GM21423 (cell line): ENCODE measurements at regions not wholly inside any gene's neighbourhood (a gene's known extent, or its start where the extent isn't known, plus 50 kb on each side); places are given as distances from the start of the nearest gene placed in this dataset.

Experiments
- ATAC-seq: cut with Tn5 transposase; IDR thresholded peaks from one replicate; pipeline ENCODE4 v1.9.1; 2021; ENCODE audit warnings: mild to moderate bottlenecking, moderate library complexity; ENCODE audit not compliant: unreplicated experiment

DNA sequence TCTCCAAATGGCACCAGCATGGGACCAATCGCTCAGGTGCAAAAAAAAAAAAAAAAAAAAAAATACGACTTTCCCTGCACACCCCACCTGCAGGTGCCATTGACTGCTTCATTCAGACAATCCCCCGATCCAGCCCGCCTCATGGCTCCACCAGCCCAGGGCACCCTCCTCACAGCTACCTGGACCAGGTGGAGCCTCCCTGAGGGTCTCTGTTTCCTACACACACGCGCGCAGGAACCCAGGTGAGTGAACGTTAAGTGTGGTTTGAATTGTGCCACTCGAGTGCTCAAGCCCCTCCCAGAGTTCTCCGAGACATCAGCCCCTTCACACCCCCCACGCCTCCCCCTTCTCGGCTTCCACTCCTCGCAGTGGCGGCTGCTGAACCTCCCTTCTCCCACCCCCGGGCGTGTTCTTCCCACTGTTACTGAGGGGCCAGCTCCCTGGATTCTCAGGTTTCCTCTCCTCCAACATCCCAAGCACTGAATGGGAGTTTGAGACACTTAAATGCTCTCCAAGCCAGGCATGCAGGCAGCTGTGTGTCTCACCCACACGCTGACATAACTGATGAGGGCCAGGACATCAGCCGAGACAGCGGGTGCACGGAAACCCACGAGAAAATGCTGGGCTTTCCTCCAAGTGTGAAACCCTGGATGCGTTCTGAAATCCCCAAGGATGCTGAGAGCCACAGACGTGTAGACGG is 88.8 kb upstream of the SNTG2 start:
- ATAC-seq: no peak

DNA sequence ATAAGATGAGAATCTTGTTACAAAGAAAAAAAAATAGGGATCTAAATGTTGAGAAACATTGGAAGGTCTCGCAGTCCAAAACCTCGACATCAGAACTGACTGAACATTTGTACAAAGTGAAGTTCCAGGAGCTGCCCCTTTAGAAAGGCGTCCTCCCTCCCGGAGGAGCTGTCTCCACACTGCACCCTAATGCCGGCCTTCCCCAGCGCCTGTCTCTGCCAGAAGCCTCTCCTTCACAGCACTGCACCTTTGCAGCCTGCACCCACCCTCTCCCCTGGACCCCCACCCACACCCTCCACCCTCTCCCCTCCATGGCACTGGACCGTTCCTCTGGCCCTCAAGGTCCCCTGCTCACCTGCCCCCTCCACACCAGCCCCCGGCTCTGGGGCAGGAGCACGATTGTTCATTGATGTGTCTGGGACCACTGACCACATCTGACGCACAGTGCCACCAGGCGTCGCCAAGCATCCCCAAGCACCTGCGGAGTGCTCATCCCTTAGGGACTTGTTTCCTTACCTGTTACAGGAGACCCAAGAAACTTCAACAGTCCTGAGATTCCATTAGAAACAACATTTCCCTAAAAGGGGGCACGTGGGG is 90.3 kb upstream of the SNTG2 start:
- ATAC-seq: no peak

DNA sequence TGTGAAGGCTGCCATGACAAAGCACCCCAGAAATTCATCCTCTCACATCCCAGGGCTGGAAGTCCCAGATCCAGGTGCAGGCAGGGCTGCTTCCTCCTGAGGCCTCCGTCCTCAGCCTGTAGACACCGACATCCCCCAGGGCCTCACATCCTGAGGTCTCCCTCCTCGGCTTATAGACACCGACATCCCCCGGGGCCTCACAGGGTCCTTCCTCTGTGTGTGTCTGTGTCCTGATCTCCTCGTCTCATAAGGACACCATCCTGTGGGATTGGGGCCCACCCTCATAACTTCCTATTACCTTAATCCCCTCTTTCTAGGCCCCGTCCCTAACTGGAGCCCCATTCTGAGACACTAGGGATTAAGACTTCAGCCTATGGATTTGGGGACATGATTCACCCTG is 92.0 kb upstream of the SNTG2 start:
- no peak for ATAC-seq

DNA sequence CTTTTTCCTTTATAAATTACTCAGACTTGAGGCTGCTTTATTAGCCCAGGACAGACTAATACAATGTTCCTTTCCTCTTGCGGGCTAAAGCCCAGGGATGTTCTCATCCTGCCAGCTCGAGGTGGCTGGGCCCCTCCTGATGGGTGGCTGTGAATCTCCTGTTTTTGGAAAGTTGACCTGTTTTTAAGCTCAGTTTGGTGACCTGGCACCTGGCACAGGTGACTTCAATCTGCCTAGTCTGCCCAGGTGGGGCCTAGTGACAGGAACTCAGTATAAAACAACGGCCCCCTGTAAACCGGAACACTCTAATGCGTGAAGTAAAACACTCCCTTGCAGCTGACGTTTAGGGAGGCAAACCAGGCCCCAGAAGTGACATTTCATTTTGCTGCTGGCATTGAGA is 92.7 kb upstream of the SNTG2 start:
- ATAC-seq: no peak

DNA sequence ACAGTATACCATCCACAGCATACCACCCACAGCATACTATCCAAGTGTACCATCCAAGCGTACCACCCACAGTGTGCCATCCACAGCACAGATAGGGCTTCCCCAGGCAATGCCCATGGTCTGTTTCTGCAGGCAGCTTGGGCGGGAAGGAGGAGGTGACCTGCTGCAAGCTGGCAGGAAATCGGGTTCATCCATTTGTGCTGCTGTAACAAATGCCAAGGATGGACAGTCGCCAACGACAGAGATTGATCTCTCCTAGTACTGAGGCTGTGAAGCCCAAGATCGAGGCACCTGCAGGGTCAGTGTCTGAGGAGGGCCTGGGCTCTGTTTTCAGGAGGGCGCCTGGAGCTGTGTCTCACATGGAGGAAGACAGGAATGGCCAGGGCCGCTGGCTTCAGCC is 93.6 kb upstream of the SNTG2 start:
- no peak for ATAC-seq

DNA sequence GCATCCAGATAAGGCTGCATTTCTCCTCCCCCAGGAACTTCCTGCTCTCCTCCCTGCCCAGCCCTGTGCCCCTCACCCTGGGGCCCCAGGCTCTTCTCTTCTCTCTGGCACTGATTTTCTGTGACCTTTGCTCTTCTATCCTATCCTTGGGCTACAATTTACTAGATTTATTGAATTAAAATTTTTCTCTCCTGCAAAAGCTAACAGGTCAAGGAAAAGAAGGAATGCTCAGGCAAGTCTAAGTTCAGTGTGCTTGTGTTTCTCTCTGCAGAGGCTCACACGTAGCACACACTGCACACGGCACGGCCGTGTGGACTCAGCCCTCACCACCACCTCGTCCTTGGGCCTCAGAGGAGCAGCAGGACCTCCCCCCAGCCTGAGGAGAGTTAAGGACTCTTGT is 94.2 kb upstream of the SNTG2 start:
- no peak for ATAC-seq

DNA sequence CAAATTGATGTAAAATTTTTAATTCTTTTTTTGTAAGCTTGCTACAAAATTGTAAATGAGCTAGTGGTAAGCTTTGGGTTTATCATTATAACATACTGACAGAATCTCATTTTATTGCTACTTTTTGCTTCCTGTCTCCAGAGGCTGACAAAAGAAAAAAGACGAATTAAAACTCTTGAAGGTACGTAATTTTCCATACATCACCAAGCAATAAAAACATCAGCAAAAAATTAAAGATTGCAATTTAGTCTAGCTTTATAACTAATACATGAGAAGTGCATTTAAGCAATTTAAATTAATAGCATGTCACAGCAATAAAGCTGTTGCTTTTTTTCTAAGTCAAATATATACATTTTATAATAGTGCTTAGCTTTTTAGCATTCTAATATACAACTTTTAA is 94.6 kb upstream of the SNTG2 start:
- no peak for ATAC-seq

DNA sequence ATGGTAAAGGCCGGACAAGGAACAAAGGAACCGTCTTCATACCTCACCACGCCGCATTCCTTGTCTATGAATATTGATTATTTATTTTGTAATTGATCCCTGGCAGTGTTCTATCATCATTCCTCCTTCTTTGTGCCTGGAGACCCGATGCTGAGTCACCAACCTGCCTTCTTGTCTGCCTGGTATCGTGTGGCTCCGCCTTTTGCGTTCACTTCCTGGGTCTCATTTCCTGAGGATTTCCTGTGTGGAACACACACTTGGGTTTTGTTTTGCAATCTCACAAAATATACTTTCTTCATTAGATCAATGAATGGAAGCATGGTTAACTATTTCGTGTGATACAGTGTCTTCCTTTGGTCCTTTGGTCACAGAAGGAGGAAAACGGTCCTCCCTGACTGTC is 95.5 kb upstream of the SNTG2 start:
- no peak for ATAC-seq

DNA sequence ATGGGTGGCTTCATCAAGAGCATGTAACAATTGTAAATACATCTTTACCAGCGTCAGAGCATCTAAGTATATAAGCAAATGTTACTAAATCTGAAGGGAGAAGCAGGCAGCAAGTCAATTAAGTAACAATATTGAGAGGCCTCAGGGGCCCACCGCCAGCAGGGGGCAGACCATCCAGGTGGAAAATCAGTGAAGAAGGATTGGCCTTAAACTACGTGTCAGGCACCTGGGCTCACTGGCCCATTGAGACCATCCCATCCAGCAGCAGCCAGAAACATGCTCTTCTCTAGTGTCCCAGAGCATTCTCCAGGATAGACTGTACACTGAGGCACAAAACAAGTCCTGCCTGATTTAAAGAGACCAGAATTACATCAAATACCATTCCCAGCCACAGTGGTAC is 96.2 kb upstream of the SNTG2 start:
- ATAC-seq: no peak

DNA sequence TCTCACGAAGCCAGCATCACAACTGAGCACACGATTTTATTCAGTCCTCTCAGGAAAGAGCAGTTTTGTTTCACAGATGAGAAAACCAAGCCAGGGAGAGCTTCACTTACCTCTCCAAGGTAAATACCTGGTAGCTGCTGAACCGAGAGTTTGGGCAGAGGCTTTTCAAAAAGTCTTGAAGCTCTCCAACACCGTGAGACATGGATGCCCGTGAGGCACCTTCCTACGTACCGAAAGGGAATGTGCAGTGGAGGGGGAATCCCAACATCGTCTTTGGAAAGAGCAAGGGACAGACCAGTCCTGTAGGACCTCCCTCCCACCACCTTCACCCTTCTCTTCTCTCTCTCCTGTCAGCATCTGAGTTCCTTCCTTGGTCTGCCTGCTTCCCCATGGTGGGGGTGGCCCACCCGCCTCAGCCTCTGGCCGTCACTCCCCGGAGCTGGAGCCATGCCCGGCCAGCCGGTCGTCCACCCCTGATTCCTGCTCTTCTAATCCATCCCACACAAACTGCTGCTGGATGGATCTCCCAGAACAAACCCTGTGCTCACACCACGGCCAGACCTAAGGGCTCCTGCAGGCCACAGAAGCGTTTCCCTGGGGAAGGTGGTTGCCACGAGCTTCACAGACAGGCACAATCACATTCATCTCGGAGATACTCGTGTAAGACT is 97.3 kb upstream of the SNTG2 start:
- ATAC-seq: no peak

DNA sequence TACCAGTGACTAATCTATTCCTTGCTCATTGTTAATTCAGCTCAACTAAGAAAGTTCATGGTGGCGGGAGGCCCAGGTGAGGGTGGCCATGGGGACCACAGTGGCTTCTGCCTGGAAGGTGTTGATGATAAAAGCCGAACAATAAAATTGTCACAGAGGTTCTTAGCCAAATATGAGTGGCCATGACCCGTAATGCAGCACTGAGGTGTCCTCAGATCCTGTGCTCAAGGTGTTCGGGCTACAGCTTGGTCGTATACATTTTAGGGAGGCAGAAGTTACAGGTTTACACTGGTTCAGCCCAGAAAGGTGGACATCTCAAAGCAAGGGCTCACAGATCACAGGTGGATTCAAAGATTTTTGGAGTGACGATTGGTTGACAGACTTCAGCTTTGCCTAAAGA is 98.5 kb upstream of the SNTG2 start:
- no peak for ATAC-seq

DNA sequence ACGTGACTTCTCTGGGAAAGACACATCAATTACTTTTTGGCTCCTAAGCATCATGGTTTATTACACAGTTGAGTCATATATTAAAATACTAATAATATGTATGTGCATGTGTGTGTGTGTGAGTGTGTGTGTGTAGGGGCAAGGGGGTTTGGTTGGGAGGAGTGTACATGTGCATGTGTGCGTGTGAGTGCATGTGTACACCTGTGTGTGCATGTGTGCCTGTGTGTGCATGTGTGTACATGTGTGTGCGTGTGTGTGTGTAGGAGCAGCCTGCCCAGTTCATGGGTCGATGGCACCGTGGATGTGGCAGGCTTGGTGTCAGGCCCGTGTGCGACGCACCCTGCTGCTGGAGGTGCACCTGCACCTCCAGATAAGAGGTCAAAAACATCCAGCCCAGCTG is 99.0 kb upstream of the SNTG2 start:
- no peak for ATAC-seq

DNA sequence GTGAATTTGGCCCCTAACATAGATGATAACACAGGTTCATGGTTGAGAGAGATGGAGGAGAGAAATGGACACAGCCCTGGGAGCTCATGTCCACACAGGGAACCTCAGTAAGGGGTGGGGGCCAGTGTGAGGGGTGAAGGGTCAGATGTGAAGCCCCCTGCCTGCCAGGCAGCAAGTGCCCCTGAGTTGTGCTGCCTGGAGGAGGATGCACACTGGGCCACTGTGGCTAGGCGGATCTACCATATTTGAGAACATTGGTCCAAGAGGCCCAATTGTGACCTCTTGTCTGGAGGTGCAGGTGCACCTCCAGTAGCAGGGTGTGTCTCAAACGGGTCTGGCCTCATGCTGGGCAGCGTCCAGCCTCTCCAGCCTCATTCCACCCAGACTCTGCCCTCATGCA is 99.6 kb upstream of the SNTG2 start:
- ATAC-seq: no peak

DNA sequence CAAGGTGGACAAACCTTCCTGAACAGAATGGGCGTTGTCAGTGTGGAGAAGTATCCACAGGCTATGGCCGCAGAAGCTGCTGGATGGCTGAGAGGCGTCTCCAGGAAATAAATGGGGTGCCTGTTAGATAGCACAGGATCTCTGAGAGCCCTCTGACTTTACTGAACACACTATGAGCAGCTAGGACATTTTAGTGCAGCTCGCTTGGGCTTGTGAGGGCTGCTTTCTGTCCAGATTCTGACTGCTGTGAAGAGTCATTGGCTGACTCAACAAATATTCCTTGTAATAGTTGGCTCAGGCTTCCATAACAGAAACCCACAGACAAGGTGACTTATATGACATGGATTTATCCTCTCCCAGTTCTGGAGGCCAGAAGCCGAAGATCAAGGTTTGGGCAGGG is 100.2 kb upstream of the SNTG2 start:
- ATAC-seq: no peak

DNA sequence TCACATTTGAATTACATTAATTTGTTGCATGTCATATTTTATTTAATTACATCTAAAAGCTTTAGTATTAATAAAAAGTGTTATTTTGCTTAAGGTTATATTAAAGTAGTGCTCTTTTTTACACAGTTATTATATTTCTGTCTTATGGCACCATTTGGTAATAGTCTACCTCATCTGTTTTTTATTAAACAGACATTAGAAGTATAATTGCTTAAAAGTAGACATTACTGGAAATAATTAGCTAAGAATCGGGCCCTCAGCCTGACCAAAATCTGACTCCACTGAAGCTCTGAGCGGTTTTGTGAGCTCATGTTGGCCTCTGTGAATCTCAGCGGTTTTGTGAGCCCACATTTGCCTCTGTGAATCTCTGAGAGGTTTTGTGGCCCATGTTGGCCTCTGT is 102.5 kb upstream of the SNTG2 start:
- ATAC-seq: no peak

DNA sequence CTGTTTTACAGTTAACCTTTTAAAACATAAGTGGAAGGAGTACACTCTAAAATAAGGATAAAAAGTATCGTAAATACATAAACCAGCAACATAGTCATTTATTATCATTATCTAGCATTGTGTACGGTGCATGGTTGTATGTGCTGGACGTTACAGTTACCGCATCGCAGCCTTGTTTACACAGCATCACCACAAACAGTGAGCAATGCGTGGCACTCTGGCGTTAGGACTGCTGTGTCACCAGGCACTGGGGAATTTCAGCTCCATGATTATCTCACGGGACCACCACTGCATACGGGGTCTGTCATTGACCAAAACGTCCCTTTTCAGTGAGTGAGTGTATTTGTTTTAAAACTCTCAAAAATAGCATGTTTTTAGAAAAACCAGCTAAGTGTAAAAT is 103.0 kb upstream of the SNTG2 start:
- ATAC-seq: no peak

DNA sequence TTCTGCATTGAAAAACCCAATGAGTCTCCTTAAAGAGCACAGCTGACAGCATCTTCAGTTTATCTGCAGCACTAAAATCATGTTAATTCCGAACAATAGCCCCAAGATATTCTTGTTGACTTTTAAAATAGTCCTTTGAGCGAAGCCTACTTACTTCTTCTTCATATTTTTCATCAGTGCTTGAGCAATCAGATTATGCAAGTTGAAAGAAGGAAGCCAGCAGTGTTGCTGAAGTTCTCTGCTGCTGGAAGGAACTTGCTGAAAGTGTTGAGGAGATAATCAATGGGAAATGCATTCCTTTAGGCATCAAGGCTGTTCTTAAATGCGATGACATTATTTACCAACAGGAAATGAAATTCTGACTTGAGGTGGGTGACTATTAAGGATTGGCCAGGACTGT is 105.9 kb upstream of the SNTG2 start:
- no peak for ATAC-seq

DNA sequence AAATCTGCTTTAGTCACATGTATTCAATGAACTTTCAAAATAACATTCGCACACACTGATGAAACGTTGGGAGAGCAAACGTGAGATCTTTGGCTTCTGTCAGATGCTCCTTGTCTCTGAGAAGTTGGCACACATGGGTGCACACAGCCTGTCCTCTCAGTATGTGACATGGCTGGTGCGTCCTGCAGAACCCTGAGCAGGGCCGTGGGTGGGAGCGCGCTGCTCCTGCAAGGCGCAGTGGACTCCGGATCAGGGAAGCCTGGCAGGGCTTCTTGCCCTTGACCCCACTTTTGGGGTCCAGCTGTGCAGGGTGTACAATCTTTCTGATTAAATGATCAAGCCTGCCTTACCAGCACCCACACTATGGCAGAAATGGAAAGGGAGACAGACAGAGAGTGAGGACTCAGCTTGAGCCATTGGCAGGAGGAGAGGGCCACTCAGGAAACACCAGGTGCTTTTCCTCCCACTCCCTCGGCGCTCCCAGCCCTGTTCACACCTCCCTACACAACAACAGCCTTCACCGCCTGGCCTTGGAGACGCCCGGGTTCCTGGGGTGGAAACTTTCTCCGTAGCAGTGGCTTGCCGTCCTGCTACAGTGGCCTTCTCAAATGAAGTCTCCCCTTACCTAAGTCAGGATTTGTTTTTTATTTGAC is 108.4 kb upstream of the SNTG2 start:
- ATAC-seq: no peak

DNA sequence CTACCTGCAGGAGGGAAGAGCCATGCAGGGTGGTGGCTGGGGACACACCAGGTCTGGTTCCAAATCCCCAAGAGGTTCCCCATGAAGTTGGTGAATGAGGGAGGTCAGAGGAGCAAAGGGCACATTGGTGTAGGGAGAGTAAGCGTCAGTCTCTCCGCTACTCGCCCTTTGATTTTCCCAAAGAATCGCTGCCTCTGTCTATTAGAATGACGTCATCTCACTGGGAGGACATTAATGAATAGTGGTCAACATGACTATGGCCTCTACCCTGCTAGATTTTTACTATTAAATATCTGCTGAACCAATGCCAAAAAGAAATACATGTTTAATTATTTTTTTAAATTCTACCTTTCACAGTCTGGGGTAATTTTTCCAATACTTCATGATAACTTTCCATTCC is 109.6 kb upstream of the SNTG2 start:
- ATAC-seq: no peak

DNA sequence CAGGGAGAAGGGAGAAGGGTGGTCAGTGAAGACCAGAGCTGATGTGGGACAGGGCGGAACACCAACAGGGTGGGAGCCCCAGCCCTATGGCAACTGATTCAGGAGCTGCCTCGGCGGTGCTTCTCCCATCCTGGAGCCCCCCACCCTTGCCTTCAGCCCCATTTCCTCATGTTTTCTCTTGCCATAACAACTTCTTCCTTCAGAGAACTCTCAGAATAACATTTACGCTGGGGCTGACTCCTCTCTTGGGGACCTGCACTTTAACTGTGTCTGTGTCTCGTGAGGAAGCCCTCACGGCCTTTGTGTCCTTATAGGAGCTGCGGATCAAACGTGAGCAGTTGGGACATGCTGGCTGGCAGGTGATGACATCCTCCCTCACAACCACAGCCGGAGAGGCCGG is 116.4 kb upstream of the SNTG2 start:
- no peak for ATAC-seq

DNA sequence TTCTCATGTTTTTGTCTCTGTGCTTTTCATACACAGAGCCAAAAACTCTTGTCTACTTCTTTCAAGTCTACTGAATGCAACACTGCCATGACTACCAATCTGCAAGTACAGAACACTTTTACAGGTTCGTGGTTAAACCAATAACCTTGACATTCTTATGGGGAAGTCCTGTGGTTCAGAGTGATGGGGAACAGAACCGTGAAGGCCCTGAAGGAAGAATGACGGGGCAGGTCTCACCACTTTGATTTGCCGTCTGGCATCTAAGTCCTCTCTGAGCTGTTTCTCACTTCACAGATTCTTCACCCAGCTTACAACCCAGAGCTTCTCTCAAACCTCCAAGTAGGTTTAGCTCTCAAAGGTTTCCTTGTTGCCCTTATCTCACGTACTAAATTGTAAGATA is 117.5 kb upstream of the SNTG2 start:
- no peak for ATAC-seq

DNA sequence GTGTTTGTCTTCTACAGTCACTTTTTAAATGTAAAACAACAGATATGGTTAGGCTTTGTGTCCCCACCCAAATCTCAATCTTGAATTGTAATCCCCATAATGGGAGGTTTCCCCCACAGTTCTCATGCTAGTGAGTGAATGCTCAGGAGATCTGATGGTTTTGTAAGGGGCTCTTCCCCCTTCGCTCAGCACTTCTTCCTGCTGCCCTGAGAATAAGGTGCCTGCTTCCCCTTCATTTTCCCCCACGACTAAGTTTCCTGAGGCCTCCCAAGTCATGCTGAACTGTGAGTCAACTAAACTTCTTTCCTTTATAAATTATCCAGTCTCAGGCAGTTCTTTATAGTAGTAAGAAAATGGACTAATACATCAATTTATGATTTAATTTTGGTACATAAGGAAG is 118.0 kb upstream of the SNTG2 start:
- ATAC-seq: no peak
